ENCODE measurements at regions not wholly inside any gene's neighbourhood (a gene's known extent, or its start where the extent isn't known, plus 50 kb on each side); places are given as distances from the start of the nearest gene placed in this dataset.

GRCh38 chr1:83763361-83764095 is 235.4 kb downstream of the TTLL7 start:
- Histone ChIP-seq H3K9ac (ENCODE audit: low read length) (no peak overlapping the region), H3K4me2 (ENCODE audit: low read length) (no peak overlapping the region), H4K8ac (ENCODE audit: low read depth, low read length) (no peak overlapping the region), H3K36me3 (ENCODE audit: control insufficient read depth in 1 of 2, insufficient read depth in 2 of 2, low read length in 2 of 2) (no peaks in the 10 kb centered on the region), H3K79me1 (ENCODE audit: low read length) (peaks cover 10% of the 10 kb centered on the region), H3K27ac (ENCODE audit: low read depth, low read length) (no peak overlapping the region), H2BK120ac (ENCODE audit: insufficient read depth, low read length, poor library complexity) (peak overlapping the region; percentile 24), H2BK5ac (ENCODE audit: low read depth, low read length, poor library complexity) (no peak overlapping the region), H4K91ac (ENCODE audit: low read depth, low read length) (no peak overlapping the region), H3K18ac (ENCODE audit: low read length) (no peak overlapping the region), H2AFZ (ENCODE audit: insufficient read depth, low read length, poor library complexity) (no peak overlapping the region), H3K4me1 (ENCODE audit: control insufficient read depth in 1 of 2, insufficient read depth in 2 of 2, low read length in 2 of 2) (peaks cover 0 to 8% of the 10 kb centered on the region in 2 experiments), H3K4ac (ENCODE audit: low read depth, low read length) (no peak overlapping the region), H2BK12ac (ENCODE audit: low read length) (no peak overlapping the region), H3K23ac (ENCODE audit: low read length) (no peak overlapping the region), H3K4me3 (ENCODE audit: low read depth, low read length) (no peak overlapping the region), H4K12ac (ENCODE audit: low read depth, low read length) (no peak overlapping the region), H3K14ac (ENCODE audit: low read length) (no peak overlapping the region), H3K79me2 (ENCODE audit: control insufficient read depth, insufficient read depth, low read length, poor library complexity) (no peaks in the 10 kb centered on the region), H3K27me3 (ENCODE audit: insufficient read depth, low read length) (no peaks in the 10 kb centered on the region), H3K9me3 (ENCODE audit: insufficient read depth, low read depth, low read length) (no peaks in the 10 kb centered on the region), H2AK5ac (ENCODE audit: low read length) (no peak overlapping the region)
- no CpG with 5 or more reads among the region's 6 CpGs for WGBS (ENCODE audit: extremely low coverage, insufficient coverage, insufficient read length)
- DNase-seq, result no peak

GRCh38 chr1:83762416-83762815 is 236.5 kb downstream of the TTLL7 start:
- no peak for DNase-seq
- Histone ChIP-seq H3K4me3 (ENCODE audit: low read depth, low read length) (no peak overlapping the region), H3K4ac (ENCODE audit: low read depth, low read length) (no peak overlapping the region)

DNA sequence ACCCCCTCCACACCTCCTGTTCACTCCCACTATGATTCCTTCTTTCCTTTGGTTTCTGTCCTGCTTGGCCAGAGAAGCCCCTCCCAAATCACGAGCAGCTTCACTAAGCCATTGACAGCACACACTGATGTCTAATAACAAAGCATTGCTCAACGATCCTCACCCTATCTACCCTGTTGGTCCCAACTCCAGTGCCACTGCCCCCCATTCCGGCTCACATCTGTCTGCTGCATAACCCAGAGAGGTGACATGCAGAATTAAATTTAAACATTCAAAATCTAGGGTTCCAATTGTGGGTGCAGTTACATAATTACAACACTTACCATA is 236.9 kb downstream of the TTLL7 start:
- Histone ChIP-seq H4K12ac (ENCODE audit: low read depth, low read length) (no peak overlapping the region), H4K8ac (ENCODE audit: low read depth, low read length) (no peak overlapping the region), H3K4me2 (ENCODE audit: low read length) (no peak overlapping the region), H2BK5ac (ENCODE audit: low read depth, low read length, poor library complexity) (peak overlapping the region; percentile 21), H3K18ac (ENCODE audit: low read length) (peak overlapping the region; percentile 63), H3K4ac (ENCODE audit: low read depth, low read length) (no peak overlapping the region), H3K14ac (ENCODE audit: low read length) (peak overlapping the region; percentile 44), H3K79me1 (ENCODE audit: low read length) (peaks cover 10% of the 10 kb centered on the region), H3K4me3 (ENCODE audit: low read depth, low read length) (no peak overlapping the region), H3K23ac (ENCODE audit: low read length) (no peak overlapping the region), H3K36me3 (ENCODE audit: control insufficient read depth in 1 of 2, insufficient read depth in 2 of 2, low read length in 2 of 2) (no peaks in the 10 kb centered on the region), H4K91ac (ENCODE audit: low read depth, low read length) (peak overlapping the region; percentile 75), H3K27me3 (ENCODE audit: insufficient read depth, low read length) (no peaks in the 10 kb centered on the region), H3K79me2 (ENCODE audit: control insufficient read depth, insufficient read depth, low read length, poor library complexity) (no peaks in the 10 kb centered on the region), H3K4me1 (ENCODE audit: control insufficient read depth in 1 of 2, insufficient read depth in 2 of 2, low read length in 2 of 2) (peaks cover 0 to 8% of the 10 kb centered on the region in 2 experiments), H2BK12ac (ENCODE audit: low read length) (peak overlapping the region; percentile 83), H3K9ac (ENCODE audit: low read length) (no peak overlapping the region), H2AK5ac (ENCODE audit: low read length) (peak overlapping the region; percentile 30), H3K9me3 (ENCODE audit: insufficient read depth, low read depth, low read length) (no peaks in the 10 kb centered on the region), H2BK120ac (ENCODE audit: insufficient read depth, low read length, poor library complexity) (peak overlapping the region; percentile 15), H3K27ac (ENCODE audit: low read depth, low read length) (no peak overlapping the region), H2AFZ (ENCODE audit: insufficient read depth, low read length, poor library complexity) (peak overlapping the region; percentile 23)
- no peak for DNase-seq
- WGBS (ENCODE audit: extremely low coverage, insufficient coverage, insufficient read length), result no CpG with 5 or more reads among the region's 3 CpGs

More at GRCh38 chr1:83762416-83762815, 236.5 kb downstream of the TTLL7 start:
- H3K4me2 ChIP-seq (ENCODE audit: low read length), result no peak overlapping the region
- no CpG with 5 or more reads among the region's 5 CpGs for WGBS (ENCODE audit: extremely low coverage, insufficient coverage, insufficient read length)
- no peak overlapping the region for H2AFZ ChIP-seq (ENCODE audit: insufficient read depth, low read length, poor library complexity)
- no peak overlapping the region for H2AK5ac ChIP-seq (ENCODE audit: low read length)
- no peaks in the 10 kb centered on the region for H3K27me3 ChIP-seq (ENCODE audit: insufficient read depth, low read length)
- peaks cover 10% of the 10 kb centered on the region for H3K79me1 ChIP-seq (ENCODE audit: low read length)
- no peak overlapping the region for H4K91ac ChIP-seq (ENCODE audit: low read depth, low read length)
- H3K14ac ChIP-seq (ENCODE audit: low read length), result no peak overlapping the region
- peaks cover 0 to 8% of the 10 kb centered on the region in 2 experiments for H3K4me1 ChIP-seq (ENCODE audit: control insufficient read depth in 1 of 2, insufficient read depth in 2 of 2, low read length in 2 of 2)
- H3K36me3 ChIP-seq (ENCODE audit: control insufficient read depth in 1 of 2, insufficient read depth in 2 of 2, low read length in 2 of 2), result no peaks in the 10 kb centered on the region
- no peak overlapping the region for H4K8ac ChIP-seq (ENCODE audit: low read depth, low read length)
- H2BK12ac ChIP-seq (ENCODE audit: low read length), result no peak overlapping the region
- no peak overlapping the region for H3K27ac ChIP-seq (ENCODE audit: low read depth, low read length)
- H4K12ac ChIP-seq (ENCODE audit: low read depth, low read length), result no peak overlapping the region
- no peak overlapping the region for H3K18ac ChIP-seq (ENCODE audit: low read length)
- no peaks in the 10 kb centered on the region for H3K79me2 ChIP-seq (ENCODE audit: control insufficient read depth, insufficient read depth, low read length, poor library complexity)
- no peak overlapping the region for H2BK5ac ChIP-seq (ENCODE audit: low read depth, low read length, poor library complexity)
- H3K9me3 ChIP-seq (ENCODE audit: insufficient read depth, low read depth, low read length), result no peaks in the 10 kb centered on the region
- H3K23ac ChIP-seq (ENCODE audit: low read length), result no peak overlapping the region
- no peak overlapping the region for H2BK120ac ChIP-seq (ENCODE audit: insufficient read depth, low read length, poor library complexity)
- no peak overlapping the region for H3K9ac ChIP-seq (ENCODE audit: low read length)

DNA sequence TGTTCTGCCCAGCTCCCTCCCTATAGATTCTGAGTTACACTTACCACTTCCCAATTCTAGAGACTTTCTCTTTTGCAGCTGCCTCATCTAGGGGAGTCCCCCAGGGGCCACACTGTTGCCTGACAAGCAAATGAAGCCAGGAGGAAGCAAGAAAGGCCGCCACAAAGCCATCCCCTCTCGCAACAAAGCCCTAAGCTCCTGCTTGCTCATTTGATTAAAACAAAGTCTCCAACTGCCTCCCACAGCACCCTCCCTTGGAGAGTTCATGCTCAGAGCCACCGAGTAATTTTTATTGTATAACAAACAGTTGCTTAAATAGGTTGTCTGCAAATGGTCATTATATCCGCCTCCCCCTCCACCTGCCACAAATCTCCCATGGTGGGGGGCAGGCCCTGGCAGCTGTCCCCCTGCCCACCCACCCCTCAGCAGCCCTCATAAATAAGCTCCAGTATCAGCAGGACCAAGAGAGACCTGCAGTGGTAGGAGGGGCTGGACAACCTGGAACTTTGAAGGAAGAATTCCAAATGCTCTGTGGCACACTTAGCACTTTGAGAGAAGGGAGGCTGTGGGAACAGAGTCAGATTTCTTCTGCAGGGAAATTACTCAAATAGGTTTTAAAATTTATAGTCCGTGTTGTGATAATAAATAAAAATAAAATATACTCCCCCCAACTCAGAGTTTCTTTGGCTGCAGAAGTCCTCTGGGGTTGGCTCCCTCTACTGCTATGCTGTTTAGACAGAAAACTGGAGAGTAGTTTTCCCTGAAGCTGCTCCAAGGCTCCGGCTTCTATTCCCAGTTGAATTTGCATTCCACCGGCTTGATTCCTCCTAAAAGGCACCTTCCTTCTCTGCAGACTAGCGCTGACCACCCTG is 237.5 kb downstream of the TTLL7 start:
- H3K4me2 ChIP-seq (ENCODE audit: low read length), result no peak overlapping the region
- peak overlapping the region; percentile 63 for H3K18ac ChIP-seq (ENCODE audit: low read length)
- H3K27me3 ChIP-seq (ENCODE audit: insufficient read depth, low read length), result no peaks in the 10 kb centered on the region
- H2BK5ac ChIP-seq (ENCODE audit: low read depth, low read length, poor library complexity), result peak overlapping the region; percentile 21
- H4K8ac ChIP-seq (ENCODE audit: low read depth, low read length), result no peak overlapping the region
- no peaks in the 10 kb centered on the region for H3K9me3 ChIP-seq (ENCODE audit: insufficient read depth, low read depth, low read length)
- H3K36me3 ChIP-seq (ENCODE audit: control insufficient read depth in 1 of 2, insufficient read depth in 2 of 2, low read length in 2 of 2), result no peaks in the 10 kb centered on the region
- H3K27ac ChIP-seq (ENCODE audit: low read depth, low read length), result no peak overlapping the region
- peak overlapping the region; percentile 23 for H2AFZ ChIP-seq (ENCODE audit: insufficient read depth, low read length, poor library complexity)
- H3K4me1 ChIP-seq (ENCODE audit: control insufficient read depth in 1 of 2, insufficient read depth in 2 of 2, low read length in 2 of 2), result peaks cover 0 to 8% of the 10 kb centered on the region in 2 experiments
- H3K4me3 ChIP-seq (ENCODE audit: low read depth, low read length), result no peak overlapping the region
- no peaks in the 10 kb centered on the region for H3K79me2 ChIP-seq (ENCODE audit: control insufficient read depth, insufficient read depth, low read length, poor library complexity)
- peak overlapping the region; percentile 30 for H2AK5ac ChIP-seq (ENCODE audit: low read length)
- no peak overlapping the region for H3K4ac ChIP-seq (ENCODE audit: low read depth, low read length)
- no peak for DNase-seq
- peak overlapping the region; percentile 15 for H2BK120ac ChIP-seq (ENCODE audit: insufficient read depth, low read length, poor library complexity)
- H4K12ac ChIP-seq (ENCODE audit: low read depth, low read length), result no peak overlapping the region
- no peak overlapping the region for H3K9ac ChIP-seq (ENCODE audit: low read length)
- H2BK12ac ChIP-seq (ENCODE audit: low read length), result peak overlapping the region; percentile 83
- peaks cover 8% of the 10 kb centered on the region for H3K79me1 ChIP-seq (ENCODE audit: low read length)
- H3K23ac ChIP-seq (ENCODE audit: low read length), result no peak overlapping the region
- H4K91ac ChIP-seq (ENCODE audit: low read depth, low read length), result peak overlapping the region; percentile 75
- no CpG with 5 or more reads among the region's 8 CpGs for WGBS (ENCODE audit: extremely low coverage, insufficient coverage, insufficient read length)
- H3K14ac ChIP-seq (ENCODE audit: low read length), result no peak overlapping the region
